ENCODE measurements at regions not wholly inside any gene's neighbourhood (a gene's known extent, or its start where the extent isn't known, plus 50 kb on each side); places are given as distances from the start of the nearest gene placed in this dataset.

DNA sequence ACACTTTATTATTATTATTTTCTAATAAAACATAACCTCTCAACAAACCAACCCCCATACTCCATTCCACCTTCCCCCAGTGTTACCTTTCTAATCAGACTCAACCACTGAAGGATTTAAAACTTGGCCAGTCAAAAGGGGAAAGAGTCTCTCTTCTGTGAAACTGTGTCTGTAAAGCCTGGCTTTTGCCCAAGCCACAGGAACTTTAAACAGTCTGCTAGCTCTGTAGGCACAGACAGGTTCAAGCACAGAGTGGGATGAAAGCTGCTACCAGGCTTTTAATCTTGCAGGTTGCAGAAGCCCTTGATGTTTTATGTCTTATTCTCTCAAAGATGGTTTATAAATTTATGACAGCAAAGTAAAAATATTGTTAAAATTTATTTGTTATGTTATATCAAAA lies 585.7 kb downstream of the TENT5A start (continued):
- no peak for TF ChIP-seq GABPA (IDR thresholded peaks at IDR 0.05 in 1 of 2, conservative IDR thresholded peaks at IDR 0.05 in 1 of 2)

DNA sequence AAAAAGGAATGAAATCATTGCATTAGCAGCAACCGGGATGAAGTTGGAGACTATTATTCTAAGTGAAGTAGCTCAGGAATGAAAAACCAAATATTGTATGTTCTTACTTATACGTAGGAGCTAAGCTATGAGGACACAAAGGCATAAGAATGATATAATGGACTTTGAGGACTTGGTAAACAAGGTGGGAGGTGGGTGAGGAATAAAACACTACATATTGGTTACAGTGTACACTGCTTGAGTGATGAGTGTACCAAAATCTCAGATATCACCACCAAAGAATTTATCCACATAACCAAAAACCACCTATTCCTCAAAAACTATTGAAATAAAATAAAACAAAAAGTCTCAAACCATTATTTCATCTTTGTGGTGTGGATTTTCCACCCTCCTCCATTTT lies 593.5 kb downstream of the TENT5A start:
- H3K36me3 ChIP-seq (ENCODE audit: control insufficient read depth in 4 of 4, insufficient read depth in 3 of 4, low read depth in 1 of 4, low read length in 3 of 4) = no peaks in the 10 kb centered on the region

DNA sequence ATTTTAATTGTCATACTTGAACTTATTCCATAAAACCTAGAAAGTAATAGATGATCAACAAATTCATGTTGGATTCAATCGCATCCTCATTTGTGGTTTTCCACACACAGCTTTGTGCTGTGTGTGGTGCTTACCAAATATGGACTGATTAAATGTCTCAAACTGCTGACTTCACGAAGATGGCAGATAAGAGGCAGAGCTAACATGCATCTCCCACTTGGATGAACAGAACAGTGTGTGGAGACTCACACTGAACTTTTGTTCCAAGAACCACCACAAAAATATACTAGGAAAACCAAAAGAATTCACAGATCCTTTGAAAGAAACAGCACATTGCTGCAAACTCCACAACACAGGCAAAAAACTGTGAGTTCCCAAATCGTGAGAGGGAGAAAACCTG lies 603.7 kb downstream of the TENT5A start:
- TF ChIP-seq GABPA (IDR thresholded peaks at IDR 0.05 in 1 of 2, conservative IDR thresholded peaks at IDR 0.05 in 1 of 2) = no peak
- no peak for TF ChIP-seq HNF4G (IDR thresholded peaks at IDR 0.05)
- no peak for TF ChIP-seq SP1 (IDR thresholded peaks at IDR 0.05)
- TF ChIP-seq RXRA (IDR thresholded peaks at IDR 0.05) = no peak
- no peak for TF ChIP-seq EGR1 (IDR thresholded peaks at IDR 0.05; ENCODE audit: low read depth in 2 of 2)
- TF ChIP-seq, protein P1, sequence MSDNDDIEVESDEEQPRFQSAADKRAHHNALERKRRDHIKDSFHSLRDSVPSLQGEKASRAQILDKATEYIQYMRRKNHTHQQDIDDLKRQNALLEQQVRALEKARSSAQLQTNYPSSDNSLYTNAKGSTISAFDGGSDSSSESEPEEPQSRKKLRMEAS (IDR thresholded peaks at IDR 0.05) = no peak
- TF ChIP-seq, protein P2, sequence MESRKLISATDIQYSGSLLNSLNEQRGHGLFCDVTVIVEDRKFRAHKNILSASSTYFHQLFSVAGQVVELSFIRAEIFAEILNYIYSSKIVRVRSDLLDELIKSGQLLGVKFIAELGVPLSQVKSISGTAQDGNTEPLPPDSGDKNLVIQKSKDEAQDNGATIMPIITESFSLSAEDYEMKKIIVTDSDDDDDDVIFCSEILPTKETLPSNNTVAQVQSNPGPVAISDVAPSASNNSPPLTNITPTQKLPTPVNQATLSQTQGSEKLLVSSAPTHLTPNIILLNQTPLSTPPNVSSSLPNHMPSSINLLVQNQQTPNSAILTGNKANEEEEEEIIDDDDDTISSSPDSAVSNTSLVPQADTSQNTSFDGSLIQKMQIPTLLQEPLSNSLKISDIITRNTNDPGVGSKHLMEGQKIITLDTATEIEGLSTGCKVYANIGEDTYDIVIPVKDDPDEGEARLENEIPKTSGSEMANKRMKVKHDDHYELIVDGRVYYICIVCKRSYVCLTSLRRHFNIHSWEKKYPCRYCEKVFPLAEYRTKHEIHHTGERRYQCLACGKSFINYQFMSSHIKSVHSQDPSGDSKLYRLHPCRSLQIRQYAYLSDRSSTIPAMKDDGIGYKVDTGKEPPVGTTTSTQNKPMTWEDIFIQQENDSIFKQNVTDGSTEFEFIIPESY (IDR thresholded peaks at IDR 0.05) = no peak
- TF ChIP-seq TAF1 (conservative IDR thresholded peaks at IDR 0.05) = no peak
- TF ChIP-seq, protein P3, sequence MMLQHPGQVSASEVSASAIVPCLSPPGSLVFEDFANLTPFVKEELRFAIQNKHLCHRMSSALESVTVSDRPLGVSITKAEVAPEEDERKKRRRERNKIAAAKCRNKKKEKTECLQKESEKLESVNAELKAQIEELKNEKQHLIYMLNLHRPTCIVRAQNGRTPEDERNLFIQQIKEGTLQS (IDR thresholded peaks at IDR 0.05) = no peak
- TF ChIP-seq JUND (IDR thresholded peaks at IDR 0.05) = no peak
- TF ChIP-seq HNF4A (conservative IDR thresholded peaks at IDR 0.05) = no peak
- H3K4me1 ChIP-seq (ENCODE audit: control insufficient read depth in 4 of 4, insufficient read depth in 4 of 4, low read length in 3 of 4) = no peaks in the 10 kb centered on the region
- H3K27ac ChIP-seq (ENCODE audit: low read depth in 1 of 2, low read length in 2 of 2) = no peak overlapping the region
- 66% methylated on average over 3 of the region's 3 CpGs for WGBS
- no peak for DNase-seq (ENCODE audit: low spot score)
- H3K9ac ChIP-seq (ENCODE audit: low read depth in 1 of 2, low read length in 2 of 2) = no peak overlapping the region
- H3K4me3 ChIP-seq (ENCODE audit: low read depth in 1 of 3, low read length in 3 of 3) = no peak overlapping the region
- no peaks in the 10 kb centered on the region for H3K36me3 ChIP-seq (ENCODE audit: control insufficient read depth in 4 of 4, insufficient read depth in 3 of 4, low read depth in 1 of 4, low read length in 3 of 4)
- H3K27me3 ChIP-seq (ENCODE audit: control insufficient read depth in 4 of 4, insufficient read depth in 4 of 4, low read length in 3 of 4) = no peaks in the 10 kb centered on the region
- H3K9me3 ChIP-seq (ENCODE audit: control insufficient read depth in 4 of 4, low read length in 3 of 4) = peaks cover 0 to 4% (median under 1%) of the 10 kb centered on the region in 4 donors

More for the DNA sequence above, 593.5 kb downstream of the TENT5A start:
- WGBS = 87% methylated on average over 2 of the region's 2 CpGs
- Histone ChIP-seq H3K9me3 (ENCODE audit: control insufficient read depth in 4 of 4, low read length in 3 of 4) (no peaks in the 10 kb centered on the region), H3K27me3 (ENCODE audit: control insufficient read depth in 4 of 4, insufficient read depth in 4 of 4, low read length in 3 of 4) (no peaks in the 10 kb centered on the region), H3K4me3 (ENCODE audit: low read depth in 1 of 3, low read length in 3 of 3) (no peak overlapping the region), H3K4me1 (ENCODE audit: control insufficient read depth in 4 of 4, insufficient read depth in 4 of 4, low read length in 3 of 4) (no peaks in the 10 kb centered on the region), H3K27ac (ENCODE audit: low read depth in 1 of 2, low read length in 2 of 2) (no peak overlapping the region), H3K9ac (ENCODE audit: low read depth in 1 of 2, low read length in 2 of 2) (no peak overlapping the region)
- no peak for DNase-seq (ENCODE audit: low spot score)
- no peak for TF ChIP-seq RAD21 (IDR thresholded peaks at IDR 0.05)
- no peak for TF ChIP-seq HNF4A (conservative IDR thresholded peaks at IDR 0.05)
- no peak for TF ChIP-seq FOXA1 (IDR thresholded peaks at IDR 0.05)

DNA sequence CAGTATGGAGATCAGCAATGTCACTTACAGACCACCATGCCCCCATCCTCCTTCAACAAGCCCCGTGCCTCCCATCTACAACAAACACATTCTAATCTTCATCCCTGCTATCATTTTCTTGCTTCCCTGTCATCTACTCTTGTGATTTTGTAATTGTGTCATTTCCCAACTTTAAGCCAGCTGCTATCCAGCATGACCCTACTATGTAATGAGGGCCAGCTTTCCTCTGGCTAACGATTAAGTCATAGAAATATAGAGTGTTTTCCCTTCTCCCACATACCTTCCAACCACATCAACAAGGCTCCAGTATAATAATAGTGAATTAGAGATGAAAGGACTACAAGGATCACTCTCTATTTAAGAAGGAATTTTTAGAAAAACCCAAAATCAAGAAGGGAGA lies 607.0 kb downstream of the TENT5A start:
- H3K27me3 ChIP-seq (ENCODE audit: control insufficient read depth in 4 of 4, insufficient read depth in 4 of 4, low read length in 3 of 4) = no peaks in the 10 kb centered on the region
- no peak for TF ChIP-seq HNF4A (conservative IDR thresholded peaks at IDR 0.05)
- no peak for TF ChIP-seq SP1 (IDR thresholded peaks at IDR 0.05)
- TF ChIP-seq, protein P4, sequence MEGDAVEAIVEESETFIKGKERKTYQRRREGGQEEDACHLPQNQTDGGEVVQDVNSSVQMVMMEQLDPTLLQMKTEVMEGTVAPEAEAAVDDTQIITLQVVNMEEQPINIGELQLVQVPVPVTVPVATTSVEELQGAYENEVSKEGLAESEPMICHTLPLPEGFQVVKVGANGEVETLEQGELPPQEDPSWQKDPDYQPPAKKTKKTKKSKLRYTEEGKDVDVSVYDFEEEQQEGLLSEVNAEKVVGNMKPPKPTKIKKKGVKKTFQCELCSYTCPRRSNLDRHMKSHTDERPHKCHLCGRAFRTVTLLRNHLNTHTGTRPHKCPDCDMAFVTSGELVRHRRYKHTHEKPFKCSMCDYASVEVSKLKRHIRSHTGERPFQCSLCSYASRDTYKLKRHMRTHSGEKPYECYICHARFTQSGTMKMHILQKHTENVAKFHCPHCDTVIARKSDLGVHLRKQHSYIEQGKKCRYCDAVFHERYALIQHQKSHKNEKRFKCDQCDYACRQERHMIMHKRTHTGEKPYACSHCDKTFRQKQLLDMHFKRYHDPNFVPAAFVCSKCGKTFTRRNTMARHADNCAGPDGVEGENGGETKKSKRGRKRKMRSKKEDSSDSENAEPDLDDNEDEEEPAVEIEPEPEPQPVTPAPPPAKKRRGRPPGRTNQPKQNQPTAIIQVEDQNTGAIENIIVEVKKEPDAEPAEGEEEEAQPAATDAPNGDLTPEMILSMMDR (IDR thresholded peaks at IDR 0.05; ENCODE audit: low read depth, low read length, missing input control) = no peak
- TF ChIP-seq RAD21 (IDR thresholded peaks at IDR 0.05) = no peak
- no peak for TF ChIP-seq HNF4G (IDR thresholded peaks at IDR 0.05)
- no peaks in the 10 kb centered on the region for H3K36me3 ChIP-seq (ENCODE audit: control insufficient read depth in 4 of 4, insufficient read depth in 3 of 4, low read depth in 1 of 4, low read length in 3 of 4)
- H3K9me3 ChIP-seq (ENCODE audit: control insufficient read depth in 4 of 4, low read length in 3 of 4) = no peaks in the 10 kb centered on the region
- H3K27ac ChIP-seq (ENCODE audit: low read depth in 1 of 2, low read length in 2 of 2) = no peak overlapping the region
- H3K4me3 ChIP-seq (ENCODE audit: low read depth in 1 of 3, low read length in 3 of 3) = no peak overlapping the region
- no peak for DNase-seq (ENCODE audit: low spot score)
- no peak overlapping the region for H3K9ac ChIP-seq (ENCODE audit: low read depth in 1 of 2, low read length in 2 of 2)
- H3K4me1 ChIP-seq (ENCODE audit: control insufficient read depth in 4 of 4, insufficient read depth in 4 of 4, low read length in 3 of 4) = no peaks in the 10 kb centered on the region
- WGBS = 52% methylated on average over 2 of the region's 2 CpGs
